Right lobe of liver (tissue), 4 donors: ENCODE measurements at regions not wholly inside any gene's neighbourhood (a gene's known extent, or its start where the extent isn't known, plus 50 kb on each side); places are given as distances from the start of the nearest gene placed in this dataset.
"Not testable (repeated sequence)": the region's sequence is repeated elsewhere in the genome, so short reads cannot be mapped to it uniquely, and the experiment has no call there.

Source experiments
- POLR2A ChIP-seq: fragments of 450-650 bp; IDR thresholded peaks from one replicate; pipeline ENCODE4 v1.6.1; 2017; ENCODE audit warnings: antibody characterized with exemption, mild to moderate bottlenecking
- TF ChIP-seq, protein P1 (sequence below), 4 donors: fragments of 200-600 bp in 3 of 4; fragments of 450-650 bp in 1 of 4; IDR thresholded peaks; one replicate each; pipeline versions ENCODE4 v1.5.1 to v1.8.0; 2016 to 2022; ENCODE audit warnings: antibody characterized with exemption in 4 of 4, mild to moderate bottlenecking in 2 of 4
- donor health status: DM: no; HTN: no; CAD: no.
- donor health status: DM: no; HTN: no; CAD: no.
- donor health status: DM: no; HTN: yes; CAD: no.

DNA sequence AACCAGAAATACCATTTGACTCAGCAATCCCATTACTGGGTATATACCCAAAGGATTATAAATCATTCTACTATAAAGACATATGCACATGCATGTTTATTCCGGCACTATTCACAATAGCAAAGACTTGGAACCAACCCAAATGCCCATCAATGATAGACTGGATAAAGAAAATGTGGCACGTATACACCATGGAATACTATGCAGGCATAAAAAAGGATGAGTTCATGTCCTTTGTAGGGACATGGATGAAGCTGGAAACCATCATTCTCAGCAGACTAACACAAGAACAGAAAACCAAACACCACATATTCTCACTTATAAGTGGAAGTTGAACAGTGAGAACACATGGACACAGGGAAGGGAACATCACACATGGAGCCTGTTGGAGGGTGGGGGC, 158.2 kb downstream of the GXYLT1 start:
- TF ChIP-seq, protein P1, sequence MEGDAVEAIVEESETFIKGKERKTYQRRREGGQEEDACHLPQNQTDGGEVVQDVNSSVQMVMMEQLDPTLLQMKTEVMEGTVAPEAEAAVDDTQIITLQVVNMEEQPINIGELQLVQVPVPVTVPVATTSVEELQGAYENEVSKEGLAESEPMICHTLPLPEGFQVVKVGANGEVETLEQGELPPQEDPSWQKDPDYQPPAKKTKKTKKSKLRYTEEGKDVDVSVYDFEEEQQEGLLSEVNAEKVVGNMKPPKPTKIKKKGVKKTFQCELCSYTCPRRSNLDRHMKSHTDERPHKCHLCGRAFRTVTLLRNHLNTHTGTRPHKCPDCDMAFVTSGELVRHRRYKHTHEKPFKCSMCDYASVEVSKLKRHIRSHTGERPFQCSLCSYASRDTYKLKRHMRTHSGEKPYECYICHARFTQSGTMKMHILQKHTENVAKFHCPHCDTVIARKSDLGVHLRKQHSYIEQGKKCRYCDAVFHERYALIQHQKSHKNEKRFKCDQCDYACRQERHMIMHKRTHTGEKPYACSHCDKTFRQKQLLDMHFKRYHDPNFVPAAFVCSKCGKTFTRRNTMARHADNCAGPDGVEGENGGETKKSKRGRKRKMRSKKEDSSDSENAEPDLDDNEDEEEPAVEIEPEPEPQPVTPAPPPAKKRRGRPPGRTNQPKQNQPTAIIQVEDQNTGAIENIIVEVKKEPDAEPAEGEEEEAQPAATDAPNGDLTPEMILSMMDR (IDR thresholded peaks at IDR 0.05) = not testable (repeated sequence)
- not testable (repeated sequence) for TF ChIP-seq POLR2A
